ENCODE measurements at regions not wholly inside any gene's neighbourhood (a gene's known extent, or its start where the extent isn't known, plus 50 kb on each side); places are given as distances from the start of the nearest gene placed in this dataset.

- Histone ChIP-seq H3K27ac (ENCODE audit: low read length) (no peak overlapping the region), H3K4me2 (ENCODE audit: low read length) (no peak overlapping the region), H3F3A (ENCODE audit: insufficient read depth, low read length, poor library complexity, severe bottlenecking) (no peaks in the 10 kb centered on the region), H3K9me2 (ENCODE audit: insufficient read depth, low read length) (no peaks in the 10 kb centered on the region), H2AFZ (ENCODE audit: low read depth, low read length) (no peak overlapping the region), H3K9ac (ENCODE audit: low read length) (no peak overlapping the region), H4K20me1 (ENCODE audit: insufficient read depth) (no peaks in the 10 kb centered on the region), H3K9me3 (ENCODE audit: low read length) (no peaks in the 10 kb centered on the region), H3K27me3 (ENCODE audit: insufficient read depth, low read depth, low read length) (no peaks in the 10 kb centered on the region), H3K79me2 (replicated peaks; ENCODE audit: insufficient read depth, low read length) (no peaks in the 10 kb centered on the region), H3K4me3 (ENCODE audit: low read length) (no peak overlapping the region), H3K36me3 (ENCODE audit: insufficient read depth, low read length) (no peaks in the 10 kb centered on the region)
- TF ChIP-seq SMC3 (conservative IDR thresholded peaks at IDR 0.05; ENCODE audit: poor library complexity) (no peak), EZH2 (IDR thresholded peaks at IDR 0.05; ENCODE audit: borderline replicate concordance, insufficient read depth, low read length, poor library complexity, severe bottlenecking) (no peak), MXI1 (conservative IDR thresholded peaks at IDR 0.05; ENCODE audit: poor library complexity, severe bottlenecking) (no peak), CTCF (IDR thresholded peaks at IDR 0.05; ENCODE audit: poor library complexity, severe bottlenecking) (no peak), TAF1 (IDR thresholded peaks at IDR 0.05; ENCODE audit: low read depth) (no peak), POLR2AphosphoS5 (IDR thresholded peaks at IDR 0.05) (no peak), EP300 (conservative IDR thresholded peaks at IDR 0.05; ENCODE audit: poor library complexity, severe bottlenecking) (no peak)
These were observed 416.8 kb downstream of the IRX2 start for GRCh38 chr5:2334719-2335118.

- Histone ChIP-seq H3K4me2 (ENCODE audit: low read length) (no peak overlapping the region), H3K27me3 (ENCODE audit: insufficient read depth, low read depth, low read length) (no peaks in the 10 kb centered on the region), H3K79me2 (replicated peaks; ENCODE audit: insufficient read depth, low read length) (no peaks in the 10 kb centered on the region), H3K9me2 (ENCODE audit: insufficient read depth, low read length) (no peaks in the 10 kb centered on the region), H2AFZ (ENCODE audit: low read depth, low read length) (no peak overlapping the region), H4K20me1 (ENCODE audit: insufficient read depth) (no peaks in the 10 kb centered on the region), H3K36me3 (ENCODE audit: insufficient read depth, low read length) (no peaks in the 10 kb centered on the region), H3F3A (ENCODE audit: insufficient read depth, low read length, poor library complexity, severe bottlenecking) (no peaks in the 10 kb centered on the region), H3K4me3 (ENCODE audit: low read length) (no peak overlapping the region), H3K9ac (ENCODE audit: low read length) (no peak overlapping the region), H3K27ac (ENCODE audit: low read length) (no peak overlapping the region), H3K9me3 (ENCODE audit: low read length) (no peaks in the 10 kb centered on the region)
- TF ChIP-seq MXI1 (conservative IDR thresholded peaks at IDR 0.05; ENCODE audit: poor library complexity, severe bottlenecking) (no peak), EZH2 (IDR thresholded peaks at IDR 0.05; ENCODE audit: borderline replicate concordance, insufficient read depth, low read length, poor library complexity, severe bottlenecking) (no peak), REST (IDR thresholded peaks at IDR 0.05; ENCODE audit: borderline replicate concordance) (no peak), SMC3 (conservative IDR thresholded peaks at IDR 0.05; ENCODE audit: poor library complexity) (no peak), TAF1 (IDR thresholded peaks at IDR 0.05; ENCODE audit: low read depth) (no peak), EP300 (conservative IDR thresholded peaks at IDR 0.05; ENCODE audit: poor library complexity, severe bottlenecking) (no peak)
These were observed 418.2 kb downstream of the IRX2 start for GRCh38 chr5:2333291-2333690.

GRCh38 chr5:2332521-2332920 lies 419.0 kb downstream of the IRX2 start:
- no peak overlapping the region for H3K9ac ChIP-seq (ENCODE audit: low read length)
- H4K20me1 ChIP-seq (ENCODE audit: insufficient read depth), result no peaks in the 10 kb centered on the region
- H2AFZ ChIP-seq (ENCODE audit: low read depth, low read length), result no peak overlapping the region
- no peak for TF ChIP-seq POLR2AphosphoS5 (IDR thresholded peaks at IDR 0.05)
- no peak for TF ChIP-seq REST (IDR thresholded peaks at IDR 0.05; ENCODE audit: borderline replicate concordance)
- no peak for TF ChIP-seq MXI1 (conservative IDR thresholded peaks at IDR 0.05; ENCODE audit: poor library complexity, severe bottlenecking)
- no peaks in the 10 kb centered on the region for H3K27me3 ChIP-seq (ENCODE audit: insufficient read depth, low read depth, low read length)
- H3K9me2 ChIP-seq (ENCODE audit: insufficient read depth, low read length), result no peaks in the 10 kb centered on the region
- no peak overlapping the region for H3K4me2 ChIP-seq (ENCODE audit: low read length)
- no peaks in the 10 kb centered on the region for H3K79me2 ChIP-seq (replicated peaks; ENCODE audit: insufficient read depth, low read length)
- H3K4me3 ChIP-seq (ENCODE audit: low read length), result no peak overlapping the region
- H3K9me3 ChIP-seq (ENCODE audit: low read length), result no peaks in the 10 kb centered on the region
- H3K36me3 ChIP-seq (ENCODE audit: insufficient read depth, low read length), result no peaks in the 10 kb centered on the region
- H3K27ac ChIP-seq (ENCODE audit: low read length), result no peak overlapping the region
- no peaks in the 10 kb centered on the region for H3F3A ChIP-seq (ENCODE audit: insufficient read depth, low read length, poor library complexity, severe bottlenecking)

Measured in neural cell (in vitro differentiated cells).